H1 (cell line): ENCODE measurements at regions not wholly inside any gene's neighbourhood (a gene's known extent, or its start where the extent isn't known, plus 50 kb on each side); places are given as distances from the start of the nearest gene placed in this dataset.

Experiments
- CBX8 ChIP-seq: fragments of 300-800, 300-1000 bp; sonication (generic); IDR thresholded peaks from 2 replicates; pipeline ENCODE4 v1.7.1; 2016; ENCODE audit warnings: low read depth, low read length, borderline replicate concordance
- CHD1 ChIP-seq: IDR thresholded peaks from 2 replicates; pipeline ENCODE4 v1.6.1; 2012; ENCODE audit warnings: low read depth, low read length, improper control_type of control experiment
- CREB1 ChIP-seq: IDR thresholded peaks from 2 replicates; pipeline ENCODE4 v1.6.1; 2012; ENCODE audit warnings: inconsistent platforms
- RAD21 ChIP-seq, 2 experiments: IDR thresholded peaks in 1 of 2; conservative IDR thresholded peaks in 1 of 2; 2 replicates each; pipeline ENCODE4 v1.6.1; 2011; ENCODE audit warnings: low read depth in 2 of 2, low read length in 2 of 2, improper control_type of control experiment in 1 of 2, inconsistent platforms in 1 of 2, mild to moderate bottlenecking in 1 of 2, moderate library complexity in 1 of 2
- SP2 ChIP-seq: IDR thresholded peaks from 2 replicates; pipeline ENCODE4 v1.6.1; 2012; ENCODE audit warnings: mild to moderate bottlenecking, low read length, inconsistent platforms
- TCF12 ChIP-seq: IDR thresholded peaks from 2 replicates; pipeline ENCODE4 v1.6.1; 2011; ENCODE audit warnings: low read depth, mild to moderate bottlenecking, low read length
- TF ChIP-seq, protein P1 (sequence below): IDR thresholded peaks from 2 replicates; pipeline ENCODE4 v1.6.1; 2011; ENCODE audit warnings: low read depth, mild to moderate bottlenecking, low read length; ENCODE audit not compliant: insufficient read depth

DNA sequence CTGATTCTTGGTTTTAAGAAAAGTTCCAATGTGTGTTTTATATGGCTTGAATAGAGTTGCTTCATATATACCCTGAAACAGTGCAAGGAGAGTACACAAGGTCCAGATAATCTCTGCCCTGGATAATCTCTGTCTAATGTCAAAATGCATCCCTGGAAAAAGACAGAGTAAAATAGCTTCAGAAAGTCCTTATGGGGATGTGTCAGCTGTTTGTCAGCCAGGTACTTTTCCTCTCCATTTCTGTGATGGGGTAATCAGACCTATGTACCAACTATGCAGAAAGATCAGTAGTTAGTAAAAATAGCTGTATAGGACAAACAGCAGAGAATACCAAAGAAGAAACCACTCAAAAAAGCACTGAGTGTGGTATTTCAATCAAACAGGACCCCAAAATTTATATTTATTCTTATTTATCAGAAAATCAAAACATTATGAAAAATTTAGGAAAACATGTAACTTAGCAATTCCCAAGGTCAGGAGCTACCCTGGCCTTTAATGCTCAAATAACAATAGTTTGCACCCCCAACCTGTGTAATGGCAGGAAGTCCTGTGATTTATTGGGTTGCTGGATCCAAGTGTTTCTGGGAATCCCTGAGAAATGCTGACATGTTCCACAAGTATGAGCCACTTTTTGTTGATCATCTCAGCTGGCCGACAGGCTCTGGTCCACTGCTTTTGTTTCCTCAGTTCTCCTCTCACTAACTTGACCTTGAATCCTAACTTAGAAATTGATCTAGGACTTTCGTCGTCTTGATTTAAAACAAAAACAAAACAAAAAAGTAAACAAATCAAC lies 69.6 kb downstream of the MDH1 start (continued):
- TF ChIP-seq, protein P1, sequence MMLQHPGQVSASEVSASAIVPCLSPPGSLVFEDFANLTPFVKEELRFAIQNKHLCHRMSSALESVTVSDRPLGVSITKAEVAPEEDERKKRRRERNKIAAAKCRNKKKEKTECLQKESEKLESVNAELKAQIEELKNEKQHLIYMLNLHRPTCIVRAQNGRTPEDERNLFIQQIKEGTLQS, result no peak
- TF ChIP-seq SP2 (no peak), RAD21 (IDR thresholded peaks at IDR 0.05 in 1 of 2, conservative IDR thresholded peaks at IDR 0.05 in 1 of 2; ENCODE audit: low read depth in 2 of 2, low read length in 2 of 2) (no peak), CREB1 (no peak), CBX8 (no peak), TCF12 (no peak), CHD1 (no peak)
